Thoracic aorta (tissue), 2 donors: ENCODE measurements at regions not wholly inside any gene's neighbourhood (a gene's known extent, or its start where the extent isn't known, plus 50 kb on each side); places are given as distances from the start of the nearest gene placed in this dataset.

Experiments
- ATAC-seq: fragments of 150-250 bp; one replicate; pipeline ENCODE4 v1.8.0; 2017; ENCODE audit warnings: low read depth; ENCODE audit not compliant: insufficient number of reproducible peaks, low FRiP score
- DNase-seq: peaks from one replicate; pipeline ENCODE4 v3.0.0-alpha.2; 2020; ENCODE audit warnings: low spot score
- H3K27ac ChIP-seq, 2 donors: fragments of 200-600 bp; sonication (generic); 1 replicate in 1 of 2; 2 replicates in 1 of 2; pipeline ENCODE4 v1.5.1; 2016; ENCODE audit warnings: mild to moderate bottlenecking in 2 of 2, moderate library complexity in 2 of 2
- H3K27me3 ChIP-seq: fragments of 200-600 bp; sonication (generic); replicated peaks from 2 replicates; pipeline ENCODE4 v1.6.0; 2016; ENCODE audit warnings: mild to moderate bottlenecking; ENCODE audit not compliant: insufficient read depth
- H3K36me3 ChIP-seq: fragments of 200-600 bp; sonication (generic); one replicate; pipeline ENCODE4 v1.5.1; 2016
- H3K4me1 ChIP-seq, 2 donors: fragments of 200-600 bp; sonication (generic); 1 replicate in 1 of 2; 2 replicates in 1 of 2; pipeline versions ENCODE4 v1.5.1 to v1.6.0; 2016; ENCODE audit warnings: low read depth in 2 of 2, mild to moderate bottlenecking in 1 of 2; ENCODE audit not compliant: control insufficient read depth in 1 of 2
- H3K4me3 ChIP-seq: fragments of 200-600 bp; sonication (generic); 2 replicates; pipeline ENCODE4 v1.5.1; 2016; ENCODE audit warnings: mild to moderate bottlenecking
- H3K9me3 ChIP-seq: fragments of 200-600 bp; sonication (generic); 2 replicates; pipeline ENCODE4 v1.5.1; 2016
- TF ChIP-seq, protein P1 (sequence below): fragments of 200-600 bp; sonication (generic); IDR thresholded peaks from one replicate; pipeline ENCODE4 v1.5.1; 2019; ENCODE audit warnings: antibody characterized with exemption

DNA sequence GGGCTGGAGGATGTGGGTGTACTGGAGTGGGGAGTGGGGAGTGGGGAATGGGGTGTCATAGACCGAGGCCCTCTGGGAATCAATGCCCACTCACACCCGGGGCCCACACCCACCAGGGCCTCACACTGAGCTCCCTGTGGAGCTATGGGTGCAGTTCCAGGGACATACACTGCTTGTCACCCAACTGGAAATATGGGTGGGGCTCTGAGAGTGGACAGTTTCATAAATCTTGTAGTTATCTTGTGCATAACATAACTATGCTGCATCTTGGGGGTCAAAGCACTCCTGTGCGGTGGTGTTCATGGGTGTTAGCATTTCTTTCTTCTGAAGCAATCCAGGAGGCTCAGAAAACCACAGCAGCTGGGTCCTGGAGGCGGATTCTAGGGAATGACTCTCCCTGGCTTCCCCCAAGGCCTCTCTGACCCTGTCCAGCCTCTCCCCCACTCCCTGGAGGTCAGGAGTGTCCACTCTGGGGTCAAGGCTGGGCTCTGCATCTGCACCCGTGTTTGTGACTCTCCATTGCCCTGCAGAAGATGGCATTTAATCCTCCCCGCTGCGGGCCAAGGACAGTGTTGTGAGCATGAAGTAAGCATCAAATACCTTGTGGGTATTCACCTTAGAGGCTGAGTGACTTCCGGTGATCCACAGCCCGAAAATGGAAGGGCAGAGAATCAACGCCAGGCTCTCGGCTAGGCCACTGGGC is 172.5 kb downstream of the CTTN start:
- ATAC-seq (no peak), DNase-seq (no peak)
- Histone ChIP-seq H3K27ac (no peak overlapping the region), H3K9me3 (no peaks in the 10 kb centered on the region), H3K36me3 (no peaks in the 10 kb centered on the region), H3K27me3 (no peaks in the 10 kb centered on the region), H3K4me1 (peaks cover 0 to 16% of the 10 kb centered on the region in 2 donors), H3K4me3 (no peak overlapping the region)
- TF ChIP-seq, protein P1, sequence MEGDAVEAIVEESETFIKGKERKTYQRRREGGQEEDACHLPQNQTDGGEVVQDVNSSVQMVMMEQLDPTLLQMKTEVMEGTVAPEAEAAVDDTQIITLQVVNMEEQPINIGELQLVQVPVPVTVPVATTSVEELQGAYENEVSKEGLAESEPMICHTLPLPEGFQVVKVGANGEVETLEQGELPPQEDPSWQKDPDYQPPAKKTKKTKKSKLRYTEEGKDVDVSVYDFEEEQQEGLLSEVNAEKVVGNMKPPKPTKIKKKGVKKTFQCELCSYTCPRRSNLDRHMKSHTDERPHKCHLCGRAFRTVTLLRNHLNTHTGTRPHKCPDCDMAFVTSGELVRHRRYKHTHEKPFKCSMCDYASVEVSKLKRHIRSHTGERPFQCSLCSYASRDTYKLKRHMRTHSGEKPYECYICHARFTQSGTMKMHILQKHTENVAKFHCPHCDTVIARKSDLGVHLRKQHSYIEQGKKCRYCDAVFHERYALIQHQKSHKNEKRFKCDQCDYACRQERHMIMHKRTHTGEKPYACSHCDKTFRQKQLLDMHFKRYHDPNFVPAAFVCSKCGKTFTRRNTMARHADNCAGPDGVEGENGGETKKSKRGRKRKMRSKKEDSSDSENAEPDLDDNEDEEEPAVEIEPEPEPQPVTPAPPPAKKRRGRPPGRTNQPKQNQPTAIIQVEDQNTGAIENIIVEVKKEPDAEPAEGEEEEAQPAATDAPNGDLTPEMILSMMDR = no peak

DNA sequence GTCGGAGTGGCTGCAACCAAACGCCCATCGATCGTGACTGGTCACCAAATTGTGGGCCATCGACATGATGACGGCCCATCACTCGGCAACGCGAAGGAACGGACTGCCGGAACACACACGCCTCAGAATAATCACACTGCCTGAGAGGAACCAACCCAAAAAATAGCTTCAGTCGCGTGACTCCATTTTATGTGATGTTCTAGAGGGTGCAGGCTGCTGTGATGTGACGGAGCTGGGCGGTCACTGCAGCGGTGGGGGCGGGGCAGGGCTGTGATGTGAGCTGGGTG is 174.6 kb downstream of the CTTN start:
- no peaks in the 10 kb centered on the region for H3K36me3 ChIP-seq
- ATAC-seq (no peak), DNase-seq (no peak)
- H3K27me3 ChIP-seq = no peaks in the 10 kb centered on the region
- no peak overlapping the region for H3K27ac ChIP-seq
- TF ChIP-seq, protein P1 = no peak
- H3K4me1 ChIP-seq = peaks cover 0 to 11% of the 10 kb centered on the region in 2 donors
- H3K9me3 ChIP-seq = no peaks in the 10 kb centered on the region
- H3K4me3 ChIP-seq = no peak overlapping the region

DNA sequence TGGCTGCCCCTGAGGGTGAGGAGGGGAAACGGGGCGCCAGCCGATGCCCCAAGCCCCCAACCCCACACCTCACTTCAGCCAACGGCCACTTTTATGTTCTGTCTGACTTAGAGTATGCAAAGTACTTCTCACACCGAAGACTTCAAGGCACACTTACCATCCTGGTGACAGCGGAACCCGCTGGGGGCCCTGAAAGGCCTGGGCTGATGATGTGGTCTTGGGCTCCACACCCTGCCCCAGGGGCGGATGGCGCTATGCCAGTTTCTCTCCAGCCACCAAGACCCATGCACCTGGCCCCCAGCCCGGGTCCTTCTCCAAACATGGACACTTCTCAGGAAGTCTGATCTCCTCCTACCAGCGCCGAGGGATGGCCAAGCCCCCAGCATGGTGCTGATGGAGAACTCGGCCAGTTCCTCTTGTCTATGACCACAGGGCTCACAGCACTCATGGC is 175.4 kb downstream of the CTTN start:
- Histone ChIP-seq H3K4me3 (no peak overlapping the region), H3K27me3 (no peaks in the 10 kb centered on the region), H3K9me3 (no peaks in the 10 kb centered on the region), H3K4me1 (peaks cover 0 to 5% of the 10 kb centered on the region in 2 donors), H3K36me3 (no peaks in the 10 kb centered on the region), H3K27ac (no peak overlapping the region)
- TF ChIP-seq, protein P1 = no peak
- DNase-seq (no peak), ATAC-seq (no peak)

DNA sequence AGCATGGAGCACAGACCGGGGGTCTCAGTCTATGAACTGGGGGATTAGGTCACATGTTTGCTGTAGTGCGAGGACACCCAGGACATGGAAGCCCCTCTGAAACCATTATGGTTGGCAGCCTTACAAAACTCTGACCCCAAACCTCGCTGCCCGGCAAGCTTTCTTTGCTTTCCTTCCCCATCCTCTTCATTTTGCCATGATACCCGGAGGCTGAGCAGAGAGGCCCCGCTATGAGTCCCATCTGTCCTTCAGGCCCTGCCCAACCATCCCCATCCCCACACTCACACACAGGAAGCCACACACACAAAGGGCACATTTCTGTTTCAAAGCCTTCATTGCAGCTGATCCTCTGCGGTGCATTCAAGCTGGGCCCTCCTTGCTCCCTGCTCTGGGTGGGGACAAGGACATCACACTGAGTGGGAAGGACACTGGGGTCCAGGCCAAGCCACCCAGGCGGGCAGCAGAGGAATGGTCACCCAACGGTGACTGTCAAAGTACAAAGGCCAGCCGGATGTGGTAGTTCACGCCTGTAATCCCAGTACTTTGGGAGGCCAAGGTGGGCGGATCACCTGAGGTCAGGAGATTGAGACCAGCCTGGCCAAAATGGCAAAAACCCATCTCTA is 176.5 kb downstream of the CTTN start:
- ATAC-seq = no peak
- H3K27me3 ChIP-seq = no peaks in the 10 kb centered on the region
- no peak overlapping the region for H3K4me3 ChIP-seq
- TF ChIP-seq, protein P1 = no peak
- H3K4me1 ChIP-seq = no peaks in the 10 kb centered on the region
- no peak overlapping the region for H3K27ac ChIP-seq
- no peaks in the 10 kb centered on the region for H3K36me3 ChIP-seq
- no peaks in the 10 kb centered on the region for H3K9me3 ChIP-seq
- DNase-seq = no peak

DNA sequence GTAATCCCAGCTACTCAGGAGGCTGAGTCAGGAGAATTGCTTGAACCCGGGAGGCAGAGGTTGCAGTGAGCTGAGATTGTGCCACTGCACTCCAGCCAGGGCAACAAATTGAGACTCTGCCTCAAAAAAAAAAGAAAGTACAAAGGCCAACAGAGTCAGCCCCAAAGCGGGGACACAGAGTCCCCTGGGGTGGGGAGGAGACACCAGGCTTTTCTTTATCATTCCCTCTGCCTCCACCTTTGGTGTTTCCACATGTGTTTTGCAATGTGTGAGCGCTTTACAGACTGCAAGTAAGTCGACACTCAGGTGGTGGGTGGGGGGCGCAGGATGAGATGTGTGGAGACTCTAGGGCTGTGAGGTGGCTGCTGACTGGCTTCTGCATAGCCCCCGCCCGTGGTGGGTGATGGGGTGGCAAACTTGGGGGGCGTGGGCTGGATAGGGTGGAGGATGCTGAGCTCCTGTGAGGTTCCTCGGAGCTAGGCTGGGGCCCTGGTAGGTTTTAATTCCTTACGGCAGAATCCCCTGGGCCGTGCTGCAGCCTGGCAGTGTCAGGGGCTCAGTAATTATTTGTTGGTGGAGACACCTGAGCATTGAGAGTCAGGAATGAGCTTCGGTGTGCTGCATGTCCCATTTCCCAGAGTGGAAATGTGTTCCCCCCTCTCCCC is 177.2 kb downstream of the CTTN start:
- H3K27ac ChIP-seq = no peak overlapping the region
- H3K27me3 ChIP-seq = no peaks in the 10 kb centered on the region
- no peak for ATAC-seq
- TF ChIP-seq, protein P1 = no peak
- H3K4me3 ChIP-seq = no peak overlapping the region
- H3K9me3 ChIP-seq = no peaks in the 10 kb centered on the region
- H3K4me1 ChIP-seq = no peaks in the 10 kb centered on the region
- no peak for DNase-seq
- no peaks in the 10 kb centered on the region for H3K36me3 ChIP-seq
